HCT116 (cell line): ENCODE measurements at regions not wholly inside any gene's neighbourhood (a gene's known extent, or its start where the extent isn't known, plus 50 kb on each side); places are given as distances from the start of the nearest gene placed in this dataset.

Source experiments
- CTCF ChIP-seq, 3 experiments: fragments of 200-600 bp in 1 of 3; sonication (generic) in 1 of 3; IDR thresholded peaks in 2 of 3; conservative IDR thresholded peaks in 1 of 3; 2 replicates each; pipeline ENCODE4 v1.5.1; 2012 to 2017; ENCODE audit warnings: low read depth in 2 of 3, low read length in 2 of 3, antibody characterized with exemption in 1 of 3, borderline replicate concordance in 1 of 3, control low read depth in 1 of 3, mild to moderate bottlenecking in 1 of 3, mixed read lengths in 1 of 3, mixed run types in 1 of 3, moderate library complexity in 1 of 3; ENCODE audit not compliant: insufficient read depth in 1 of 3
- EZH2 ChIP-seq: fragments of 200-600 bp; sonication (generic); IDR thresholded peaks from 2 replicates; pipeline ENCODE4 v1.6.1; 2017; ENCODE audit warnings: antibody characterized with exemption, mixed run types
- SRF ChIP-seq: IDR thresholded peaks from 2 replicates; pipeline ENCODE4 v1.6.1; 2012; ENCODE audit warnings: low read depth
- ZNF274 ChIP-seq: fragments of 200-500 bp; sonication (Bioruptor generic); IDR thresholded peaks from 2 replicates; pipeline ENCODE4 v1.6.1; 2014; ENCODE audit warnings: mild to moderate bottlenecking, low read depth, low read length, inconsistent platforms

DNA sequence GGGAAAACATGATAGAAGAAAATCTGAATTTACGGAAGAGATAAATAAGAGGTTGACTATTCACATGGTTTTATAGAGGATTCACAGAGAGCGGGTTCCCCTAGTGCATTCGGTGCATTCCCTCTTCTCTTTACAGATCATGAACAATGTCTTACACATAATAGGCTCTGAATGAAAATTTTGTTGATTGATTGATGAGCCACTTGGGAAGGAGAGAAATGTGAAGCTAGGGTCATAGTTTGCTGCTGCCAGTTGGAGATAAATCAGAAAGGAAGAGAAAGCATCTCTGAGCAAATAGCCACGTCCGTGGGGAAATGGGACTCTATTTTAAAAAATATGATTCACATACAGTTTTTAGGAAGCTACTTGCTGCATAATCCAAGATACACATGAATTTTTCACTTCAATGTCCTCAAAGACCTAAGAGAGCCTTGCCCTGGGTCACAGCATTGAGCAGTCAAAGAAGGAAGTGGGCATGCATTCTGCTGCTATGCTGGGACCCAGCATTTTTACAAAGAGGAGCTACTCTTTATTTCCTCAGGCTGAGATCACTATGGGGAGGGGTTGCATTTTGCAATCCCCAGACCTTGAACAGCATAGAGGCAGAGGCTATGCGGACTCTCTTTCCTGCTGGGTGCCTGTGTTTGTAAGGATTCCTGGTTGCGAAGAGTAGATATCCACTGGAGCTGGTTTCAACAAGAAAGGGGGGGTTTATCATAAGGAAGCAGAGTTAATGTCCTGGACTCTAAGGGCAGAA lies 395.3 kb downstream of the TSN start:
- no peak for TF ChIP-seq EZH2
- TF ChIP-seq CTCF (IDR thresholded peaks at IDR 0.05 in 2 of 3, conservative IDR thresholded peaks at IDR 0.05 in 1 of 3; ENCODE audit: borderline replicate concordance in 1 of 3, insufficient read depth in 1 of 3, low read depth in 2 of 3, low read length in 2 of 3): no peak
- no peak for TF ChIP-seq SRF
- no peak for TF ChIP-seq ZNF274
